ENCODE measurements at regions not wholly inside any gene's neighbourhood (a gene's known extent, or its start where the extent isn't known, plus 50 kb on each side); places are given as distances from the start of the nearest gene placed in this dataset.

DNA sequence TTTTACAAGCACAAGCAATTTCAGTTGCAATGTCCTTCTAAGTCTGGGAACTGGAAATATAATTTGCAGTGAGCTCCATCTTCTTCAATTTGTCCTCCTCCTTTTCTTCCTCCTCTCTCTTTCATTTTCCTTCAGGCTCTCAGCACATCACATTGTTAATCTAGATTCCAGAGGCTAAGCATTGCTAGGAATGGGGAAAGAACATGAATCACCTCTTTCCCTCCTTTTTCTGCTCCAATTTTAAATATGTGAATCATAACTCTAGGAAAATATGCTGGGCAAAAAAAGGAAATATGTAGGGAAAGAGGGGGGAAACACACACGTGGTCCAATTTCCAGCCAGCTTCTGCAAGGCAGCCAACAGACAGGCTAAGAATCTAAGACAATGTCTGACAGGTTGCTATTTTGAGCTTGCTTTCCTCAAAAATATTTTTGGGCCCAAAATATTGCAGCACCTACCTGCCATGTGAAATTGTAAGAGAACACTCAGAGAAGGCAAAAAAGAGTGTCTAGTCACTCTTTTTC, 72.7 kb upstream of the NUPR2 start:
- no peak overlapping the region for H3K27ac ChIP-seq
- H3K9me3 ChIP-seq, result no peaks in the 10 kb centered on the region
- H3K4me1 ChIP-seq, result no peaks in the 10 kb centered on the region
- H3K4me3 ChIP-seq, result no peak overlapping the region
- intact Hi-C loops (cut with DNase I), result no loop called here
- WGBS, 2 donors, result 10 to 36% methylated on average over 1 of the region's 1 CpG
- no peak for DNase-seq
- H3K36me3 ChIP-seq, result no peaks in the 10 kb centered on the region
- H3K27me3 ChIP-seq, result no peaks in the 10 kb centered on the region
- no peak for TF ChIP-seq POLR2A (IDR thresholded peaks at IDR 0.05)
- TF ChIP-seq, protein P1, sequence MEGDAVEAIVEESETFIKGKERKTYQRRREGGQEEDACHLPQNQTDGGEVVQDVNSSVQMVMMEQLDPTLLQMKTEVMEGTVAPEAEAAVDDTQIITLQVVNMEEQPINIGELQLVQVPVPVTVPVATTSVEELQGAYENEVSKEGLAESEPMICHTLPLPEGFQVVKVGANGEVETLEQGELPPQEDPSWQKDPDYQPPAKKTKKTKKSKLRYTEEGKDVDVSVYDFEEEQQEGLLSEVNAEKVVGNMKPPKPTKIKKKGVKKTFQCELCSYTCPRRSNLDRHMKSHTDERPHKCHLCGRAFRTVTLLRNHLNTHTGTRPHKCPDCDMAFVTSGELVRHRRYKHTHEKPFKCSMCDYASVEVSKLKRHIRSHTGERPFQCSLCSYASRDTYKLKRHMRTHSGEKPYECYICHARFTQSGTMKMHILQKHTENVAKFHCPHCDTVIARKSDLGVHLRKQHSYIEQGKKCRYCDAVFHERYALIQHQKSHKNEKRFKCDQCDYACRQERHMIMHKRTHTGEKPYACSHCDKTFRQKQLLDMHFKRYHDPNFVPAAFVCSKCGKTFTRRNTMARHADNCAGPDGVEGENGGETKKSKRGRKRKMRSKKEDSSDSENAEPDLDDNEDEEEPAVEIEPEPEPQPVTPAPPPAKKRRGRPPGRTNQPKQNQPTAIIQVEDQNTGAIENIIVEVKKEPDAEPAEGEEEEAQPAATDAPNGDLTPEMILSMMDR (IDR thresholded peaks at IDR 0.05), result no peak

DNA sequence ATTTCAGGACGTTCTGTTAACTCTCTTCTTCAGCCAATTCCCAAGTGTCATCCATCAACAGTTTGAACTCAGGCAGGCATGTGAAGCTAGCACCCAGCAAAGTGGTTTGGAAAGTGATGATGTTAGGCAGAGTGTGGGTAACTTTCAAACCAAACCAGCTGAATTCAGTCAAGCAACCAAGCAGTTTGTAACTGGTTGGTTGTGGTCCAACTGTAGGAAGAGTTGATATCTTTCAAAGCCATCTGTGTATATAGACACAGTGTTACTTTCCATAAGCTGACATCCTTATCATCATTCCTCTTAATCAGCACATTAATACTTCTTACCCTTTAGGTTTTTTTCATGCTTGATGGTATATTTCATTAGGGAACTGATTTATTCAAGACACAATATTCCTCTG, 72.2 kb upstream of the NUPR2 start:
- TF ChIP-seq, protein P1 (IDR thresholded peaks at IDR 0.05), result no peak
- no peak for TF ChIP-seq POLR2A (IDR thresholded peaks at IDR 0.05)
- H3K27ac ChIP-seq, result peak overlapping the region in 1 of 4 donors; percentile 50
- no peak overlapping the region for H3K4me3 ChIP-seq
- intact Hi-C loops (cut with DNase I), result no loop called here
- no peaks in the 10 kb centered on the region for H3K27me3 ChIP-seq
- DNase-seq, result no peak
- 25 to 27% methylated on average over 1 of the region's 1 CpG for WGBS, 2 donors
- H3K9me3 ChIP-seq, result no peaks in the 10 kb centered on the region
- H3K4me1 ChIP-seq, result no peaks in the 10 kb centered on the region
- no peaks in the 10 kb centered on the region for H3K36me3 ChIP-seq

DNA sequence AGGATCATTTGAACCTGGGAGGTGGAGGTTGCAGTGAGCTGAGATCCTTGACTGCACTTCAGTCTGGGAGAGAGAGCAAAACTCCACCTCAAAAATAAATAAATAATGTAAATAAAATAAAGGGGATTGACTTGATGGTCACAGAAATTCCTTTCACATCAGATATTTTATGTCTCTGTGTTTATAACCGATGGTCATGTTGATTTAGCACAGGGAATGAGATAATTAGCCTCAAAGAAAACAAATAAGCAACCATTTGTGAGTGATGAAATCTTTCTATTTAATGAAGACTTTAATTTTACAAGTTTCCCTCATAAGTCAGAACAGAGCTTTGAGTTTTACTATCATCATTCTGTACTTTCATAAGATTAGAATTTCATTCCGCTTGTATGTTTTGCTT, 64.8 kb upstream of the NUPR2 start:
- H3K4me3 ChIP-seq, result no peak overlapping the region
- no peaks in the 10 kb centered on the region for H3K9me3 ChIP-seq
- H3K36me3 ChIP-seq, result no peaks in the 10 kb centered on the region
- TF ChIP-seq, protein P1 (IDR thresholded peaks at IDR 0.05), result no peak
- no peak for TF ChIP-seq POLR2A (IDR thresholded peaks at IDR 0.05)
- H3K4me1 ChIP-seq, result peaks cover 0 to 2% (median 0%) of the 10 kb centered on the region in 3 donors
- 67 to 68% methylated on average over 2 of the region's 2 CpGs for WGBS, 2 donors
- no peak for DNase-seq
- H3K27me3 ChIP-seq, result peaks cover 0 to 2% (median 0%) of the 10 kb centered on the region in 4 donors
- no peak overlapping the region for H3K27ac ChIP-seq
- intact Hi-C loops (cut with DNase I), result no loop called here

DNA sequence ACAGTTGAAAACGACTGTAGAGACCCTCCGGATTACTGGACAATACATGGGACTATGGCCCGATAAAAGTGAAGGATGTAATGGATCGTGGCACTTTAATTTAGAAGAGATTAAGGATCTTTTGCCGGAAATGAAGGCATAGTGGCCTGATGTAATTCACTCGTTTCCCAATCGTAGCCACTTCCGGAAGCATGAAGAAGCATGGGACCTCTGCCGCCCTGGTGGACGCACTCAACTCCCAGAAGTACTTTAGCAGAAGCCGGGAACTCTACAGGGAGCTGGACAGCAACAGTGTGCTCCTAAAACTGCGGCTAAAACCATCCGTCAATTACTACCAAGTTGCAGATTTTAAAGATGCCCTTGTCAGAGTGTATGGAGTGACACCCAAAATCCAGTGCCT, 59.6 kb upstream of the NUPR2 start:
- no peak for DNase-seq
- intact Hi-C loops (cut with DNase I), result no loop called here
- Histone ChIP-seq H3K4me1 (peaks cover 0 to 17% (median 0%) of the 10 kb centered on the region in 3 donors), H3K27me3 (peaks cover 0 to 20% (median 0%) of the 10 kb centered on the region in 4 donors), H3K27ac (no peak overlapping the region), H3K9me3 (no peaks in the 10 kb centered on the region), H3K36me3 (no peaks in the 10 kb centered on the region), H3K4me3 (peak overlapping the region; percentile 23 to 65 (median 46))
- no peak for TF ChIP-seq POLR2A (IDR thresholded peaks at IDR 0.05)
- TF ChIP-seq, protein P1 (IDR thresholded peaks at IDR 0.05), result no peak
- WGBS, 2 donors, result 26 to 47% methylated on average over 12 to 13 of the region's 13 CpGs

DNA sequence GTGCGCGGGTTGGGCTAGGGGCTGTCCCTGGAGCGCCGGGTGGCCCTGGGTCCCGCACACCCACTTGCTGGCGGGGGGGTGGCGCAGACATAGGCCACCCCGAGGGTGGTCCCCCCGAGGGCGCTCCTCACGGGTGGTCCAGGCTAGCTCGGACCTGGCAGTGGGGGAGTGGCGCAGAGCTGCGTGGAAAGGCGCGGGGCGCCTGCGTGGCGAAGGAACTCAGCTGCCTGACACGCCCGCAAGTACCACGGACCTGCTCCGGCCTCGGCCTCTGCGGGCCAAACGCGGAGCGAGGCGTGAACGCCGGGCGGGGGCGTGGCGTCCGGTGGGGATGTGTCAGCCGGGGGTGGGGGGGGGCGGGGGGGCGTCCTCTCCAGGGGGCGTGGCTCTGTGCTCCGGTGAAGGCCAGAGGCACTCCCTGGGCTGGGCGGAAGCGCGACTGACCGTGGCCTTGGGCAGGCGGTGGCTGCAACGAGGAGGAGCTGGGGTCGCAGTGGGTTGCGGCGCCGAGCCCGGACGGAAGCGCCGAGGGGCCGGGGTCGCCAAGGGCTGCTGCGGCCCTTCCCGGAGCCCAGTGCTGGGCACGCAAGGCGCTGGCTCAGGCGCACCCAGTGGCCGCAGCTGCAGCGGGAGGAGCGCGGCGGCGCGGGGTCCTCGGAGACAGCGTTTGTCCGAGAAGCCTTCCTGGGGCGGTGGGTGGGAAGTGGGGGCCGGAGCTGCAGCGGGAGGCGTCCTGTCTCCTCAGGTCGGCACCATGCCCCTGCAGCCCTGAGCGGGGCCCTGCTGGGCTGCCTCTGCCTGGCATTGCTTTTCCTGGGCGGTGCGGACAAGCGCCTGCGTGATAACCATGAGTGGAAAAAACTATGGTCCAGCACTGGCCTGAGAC, 58.9 kb upstream of the NUPR2 start:
- peaks cover 0 to 17% (median 0%) of the 10 kb centered on the region in 3 donors for H3K4me1 ChIP-seq
- no peak for DNase-seq
- peak overlapping the region; percentile 23 to 65 (median 46) for H3K4me3 ChIP-seq
- 30 to 58% methylated on average over 2 to 12 of the region's 81 CpGs for WGBS, 2 donors
- intact Hi-C loops (cut with DNase I), result no loop called here
- no peak overlapping the region for H3K27ac ChIP-seq
- H3K27me3 ChIP-seq, result peaks cover 0 to 20% (median 0%) of the 10 kb centered on the region in 4 donors
- TF ChIP-seq, protein P1 (IDR thresholded peaks at IDR 0.05), result no peak
- TF ChIP-seq POLR2A (IDR thresholded peaks at IDR 0.05), result no peak
- no peaks in the 10 kb centered on the region for H3K9me3 ChIP-seq
- H3K36me3 ChIP-seq, result no peaks in the 10 kb centered on the region

All from esophagus squamous epithelium (tissue), 5 donors.